ENCODE measurements at regions not wholly inside any gene's neighbourhood (a gene's known extent, or its start where the extent isn't known, plus 50 kb on each side); places are given as distances from the start of the nearest gene placed in this dataset.

GRCh38 chr14:96648506-96649326, 146.5 kb downstream of the PAPOLA start:
- Histone ChIP-seq H3K27ac (no peak overlapping the region), H3K4me1 (no peaks in the 10 kb centered on the region), H3K27me3 (no peaks in the 10 kb centered on the region), H3K36me3 (no peaks in the 10 kb centered on the region), H3K9me3 (peaks cover 0 to 4% (median 0%) of the 10 kb centered on the region in 4 donors), H3K4me3 (no peak overlapping the region)
- intact Hi-C loops (cut with DNase I): no loop called here
- FAIRE-seq (no peak), DNase-seq (no peak), ATAC-seq (no peak)
- 71 to 72% methylated on average over 5 of the region's 5 CpGs for WGBS, 2 donors
- TF ChIP-seq, protein P1, sequence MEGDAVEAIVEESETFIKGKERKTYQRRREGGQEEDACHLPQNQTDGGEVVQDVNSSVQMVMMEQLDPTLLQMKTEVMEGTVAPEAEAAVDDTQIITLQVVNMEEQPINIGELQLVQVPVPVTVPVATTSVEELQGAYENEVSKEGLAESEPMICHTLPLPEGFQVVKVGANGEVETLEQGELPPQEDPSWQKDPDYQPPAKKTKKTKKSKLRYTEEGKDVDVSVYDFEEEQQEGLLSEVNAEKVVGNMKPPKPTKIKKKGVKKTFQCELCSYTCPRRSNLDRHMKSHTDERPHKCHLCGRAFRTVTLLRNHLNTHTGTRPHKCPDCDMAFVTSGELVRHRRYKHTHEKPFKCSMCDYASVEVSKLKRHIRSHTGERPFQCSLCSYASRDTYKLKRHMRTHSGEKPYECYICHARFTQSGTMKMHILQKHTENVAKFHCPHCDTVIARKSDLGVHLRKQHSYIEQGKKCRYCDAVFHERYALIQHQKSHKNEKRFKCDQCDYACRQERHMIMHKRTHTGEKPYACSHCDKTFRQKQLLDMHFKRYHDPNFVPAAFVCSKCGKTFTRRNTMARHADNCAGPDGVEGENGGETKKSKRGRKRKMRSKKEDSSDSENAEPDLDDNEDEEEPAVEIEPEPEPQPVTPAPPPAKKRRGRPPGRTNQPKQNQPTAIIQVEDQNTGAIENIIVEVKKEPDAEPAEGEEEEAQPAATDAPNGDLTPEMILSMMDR (IDR thresholded peaks at IDR 0.05): no peak

DNA sequence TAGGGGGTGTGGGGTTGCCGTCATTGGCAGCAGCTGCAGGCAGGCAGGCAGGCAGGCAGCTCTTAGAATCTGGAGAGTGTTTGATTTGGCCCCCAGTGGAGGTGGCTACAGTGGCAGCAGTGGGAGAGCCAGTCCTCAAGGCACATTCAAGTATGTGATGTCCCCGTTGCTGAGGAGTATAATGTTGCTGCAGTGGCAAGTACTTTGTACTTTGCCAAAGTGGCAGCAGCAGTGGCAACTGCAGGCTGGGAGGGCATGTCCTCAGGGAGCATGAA, 147.1 kb downstream of the PAPOLA start:
- ATAC-seq (no peak), FAIRE-seq (no peak), DNase-seq (no peak)
- H3K27ac ChIP-seq: no peak overlapping the region
- H3K9me3 ChIP-seq: peaks cover 0 to 4% (median 0%) of the 10 kb centered on the region in 4 donors
- intact Hi-C loops (cut with DNase I): no loop called here
- H3K4me3 ChIP-seq: no peak overlapping the region
- no peaks in the 10 kb centered on the region for H3K4me1 ChIP-seq
- H3K36me3 ChIP-seq: no peaks in the 10 kb centered on the region
- WGBS, 2 donors: 50 to 73% methylated on average over 2 of the region's 2 CpGs
- TF ChIP-seq, protein P1 (IDR thresholded peaks at IDR 0.05): no peak
- H3K27me3 ChIP-seq: no peaks in the 10 kb centered on the region

GRCh38 chr14:96653597-96653996, 143.6 kb upstream of the VRK1 start:
- FAIRE-seq: no peak

DNA sequence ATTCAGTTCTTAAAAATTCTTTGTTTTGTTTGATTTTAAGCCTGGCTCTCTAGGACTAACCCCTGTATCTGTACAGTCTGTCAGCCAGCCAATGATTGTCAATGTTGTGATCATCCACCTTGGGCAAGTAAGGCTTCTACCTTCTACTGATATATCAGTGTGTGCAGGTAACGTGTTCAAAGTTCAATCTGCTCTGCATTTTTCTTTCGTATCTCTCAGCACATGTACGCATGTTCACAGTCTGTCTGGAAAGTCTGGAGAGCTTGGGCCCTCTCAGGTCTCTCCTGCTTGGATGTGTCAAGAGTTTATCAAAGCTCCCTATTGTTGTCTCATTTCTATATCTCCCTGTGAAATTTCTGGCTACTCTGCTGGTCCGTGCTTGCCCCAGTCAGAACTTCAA, 138.6 kb upstream of the VRK1 start:
- Histone ChIP-seq H3K36me3 (no peaks in the 10 kb centered on the region), H3K4me1 (peaks cover 0 to 6% (median 0%) of the 10 kb centered on the region in 3 donors), H3K27ac (no peak overlapping the region), H3K9me3 (no peaks in the 10 kb centered on the region), H3K27me3 (no peaks in the 10 kb centered on the region), H3K4me3 (no peak overlapping the region)
- DNase-seq: no peak
- 56 to 63% methylated on average over 4 of the region's 4 CpGs for WGBS, 2 donors
- intact Hi-C loops (cut with DNase I): no loop called here
- FAIRE-seq: no peak
- TF ChIP-seq, protein P1 (IDR thresholded peaks at IDR 0.05): no peak
- ATAC-seq: no peak

More at GRCh38 chr14:96653597-96653996, 143.6 kb upstream of the VRK1 start:
- Histone ChIP-seq H3K9me3 (no peaks in the 10 kb centered on the region), H3K4me3 (no peak overlapping the region), H3K27me3 (no peaks in the 10 kb centered on the region), H3K36me3 (no peaks in the 10 kb centered on the region), H3K4me1 (no peaks in the 10 kb centered on the region), H3K27ac (no peak overlapping the region)
- TF ChIP-seq, protein P1 (IDR thresholded peaks at IDR 0.05): no peak
- intact Hi-C loops (cut with DNase I): no loop called here
- no peak for ATAC-seq
- 91 to 97% methylated on average over 8 of the region's 8 CpGs for WGBS, 2 donors
- no peak for DNase-seq

- H3K4me1 ChIP-seq: peaks cover 0 to 6% (median 0%) of the 10 kb centered on the region in 3 donors
- 10 to 26% methylated on average over 1 of the region's 1 CpG for WGBS, 2 donors
- no peak overlapping the region for H3K27ac ChIP-seq
- TF ChIP-seq, protein P1 (IDR thresholded peaks at IDR 0.05): no peak
- H3K4me3 ChIP-seq: no peak overlapping the region
- intact Hi-C loops (cut with DNase I): no loop called here
- no peaks in the 10 kb centered on the region for H3K9me3 ChIP-seq
- ATAC-seq (peak in 2 of 4 donors; percentile 20 to 30), FAIRE-seq (no peak), DNase-seq (no peak)
- H3K36me3 ChIP-seq: no peaks in the 10 kb centered on the region
- no peaks in the 10 kb centered on the region for H3K27me3 ChIP-seq
Measured at GRCh38 chr14:96660123-96660522, 137.1 kb upstream of the VRK1 start.

Measured in pancreas (tissue), 10 donors.